NT2/D1 (cell line): ENCODE measurements at regions not wholly inside any gene's neighbourhood (a gene's known extent, or its start where the extent isn't known, plus 50 kb on each side); places are given as distances from the start of the nearest gene placed in this dataset.

ENCODE experiments used
- SUZ12 ChIP-seq: IDR thresholded peaks from 2 replicates; pipeline ENCODE4 v1.6.1; 2011; ENCODE audit not compliant: insufficient read length, insufficient read depth; ENCODE audit errors: extremely low read depth
- YY1 ChIP-seq: IDR thresholded peaks from 2 replicates; pipeline ENCODE4 v1.6.1; 2011; ENCODE audit not compliant: insufficient read length, insufficient read depth
- ZNF274 ChIP-seq: IDR thresholded peaks from 2 replicates; pipeline ENCODE4 v1.6.1; 2011; ENCODE audit warnings: mild to moderate bottlenecking, low read depth, low read length

- TF ChIP-seq ZNF274: no peak
- TF ChIP-seq YY1: no peak
- no peak for TF ChIP-seq SUZ12
Measured at GRCh38 chr6:163708466-163708865, 293.9 kb downstream of the QKI start.
